ENCODE measurements at regions not wholly inside any gene's neighbourhood (a gene's known extent, or its start where the extent isn't known, plus 50 kb on each side); places are given as distances from the start of the nearest gene placed in this dataset.

DNA sequence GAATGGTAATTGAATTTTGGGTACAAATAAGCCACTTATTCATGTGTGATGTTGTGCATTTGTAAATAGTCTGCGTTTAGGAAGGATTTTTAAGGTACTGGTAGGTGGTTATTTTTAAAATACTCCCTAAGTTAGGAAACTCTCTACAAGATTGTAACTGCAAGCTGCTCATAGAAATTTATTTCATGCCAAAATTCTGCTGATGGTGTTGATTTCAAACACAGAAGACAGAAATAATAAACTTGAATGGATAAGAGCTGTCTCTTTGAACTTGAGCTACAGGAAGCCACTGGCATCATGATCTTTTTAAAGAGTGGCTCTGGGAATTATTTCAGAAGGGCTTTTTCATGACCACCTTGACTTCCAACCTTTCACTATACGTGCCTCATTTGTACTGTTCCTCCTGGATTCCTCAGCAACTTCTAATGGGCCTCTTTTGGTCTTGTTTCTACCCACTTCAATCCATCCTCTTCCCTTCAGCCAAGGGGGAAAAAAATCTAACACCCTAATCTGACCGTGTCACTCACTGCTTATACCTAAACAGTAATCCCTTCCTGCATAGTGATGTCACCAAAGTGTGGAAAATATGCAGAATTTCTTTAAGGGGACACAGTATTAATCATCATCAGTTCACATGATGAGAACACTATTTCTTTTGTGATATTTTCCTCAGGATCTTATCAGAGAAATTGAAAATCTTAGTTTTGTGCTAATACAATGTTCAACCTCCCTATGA lies 113.6 kb downstream of the PFDN4 start:
- TF ChIP-seq, protein P1, sequence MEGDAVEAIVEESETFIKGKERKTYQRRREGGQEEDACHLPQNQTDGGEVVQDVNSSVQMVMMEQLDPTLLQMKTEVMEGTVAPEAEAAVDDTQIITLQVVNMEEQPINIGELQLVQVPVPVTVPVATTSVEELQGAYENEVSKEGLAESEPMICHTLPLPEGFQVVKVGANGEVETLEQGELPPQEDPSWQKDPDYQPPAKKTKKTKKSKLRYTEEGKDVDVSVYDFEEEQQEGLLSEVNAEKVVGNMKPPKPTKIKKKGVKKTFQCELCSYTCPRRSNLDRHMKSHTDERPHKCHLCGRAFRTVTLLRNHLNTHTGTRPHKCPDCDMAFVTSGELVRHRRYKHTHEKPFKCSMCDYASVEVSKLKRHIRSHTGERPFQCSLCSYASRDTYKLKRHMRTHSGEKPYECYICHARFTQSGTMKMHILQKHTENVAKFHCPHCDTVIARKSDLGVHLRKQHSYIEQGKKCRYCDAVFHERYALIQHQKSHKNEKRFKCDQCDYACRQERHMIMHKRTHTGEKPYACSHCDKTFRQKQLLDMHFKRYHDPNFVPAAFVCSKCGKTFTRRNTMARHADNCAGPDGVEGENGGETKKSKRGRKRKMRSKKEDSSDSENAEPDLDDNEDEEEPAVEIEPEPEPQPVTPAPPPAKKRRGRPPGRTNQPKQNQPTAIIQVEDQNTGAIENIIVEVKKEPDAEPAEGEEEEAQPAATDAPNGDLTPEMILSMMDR (IDR thresholded peaks at IDR 0.05; ENCODE audit: control insufficient read depth, extremely low read depth, insufficient read depth), result no peak
- DNase-seq (ENCODE audit: low read depth), result no peak
- no peak overlapping the region for H3K4me3 ChIP-seq (ENCODE audit: low read depth, low read length)

- no peak for DNase-seq (ENCODE audit: low read depth)
- TF ChIP-seq, protein P1 (IDR thresholded peaks at IDR 0.05; ENCODE audit: control insufficient read depth, extremely low read depth, insufficient read depth), result no peak
- no peak overlapping the region for H3K4me3 ChIP-seq (ENCODE audit: low read depth, low read length)
These were observed 115.4 kb downstream of the PFDN4 start for GRCh38 chr20:54323227-54323734.

DNA sequence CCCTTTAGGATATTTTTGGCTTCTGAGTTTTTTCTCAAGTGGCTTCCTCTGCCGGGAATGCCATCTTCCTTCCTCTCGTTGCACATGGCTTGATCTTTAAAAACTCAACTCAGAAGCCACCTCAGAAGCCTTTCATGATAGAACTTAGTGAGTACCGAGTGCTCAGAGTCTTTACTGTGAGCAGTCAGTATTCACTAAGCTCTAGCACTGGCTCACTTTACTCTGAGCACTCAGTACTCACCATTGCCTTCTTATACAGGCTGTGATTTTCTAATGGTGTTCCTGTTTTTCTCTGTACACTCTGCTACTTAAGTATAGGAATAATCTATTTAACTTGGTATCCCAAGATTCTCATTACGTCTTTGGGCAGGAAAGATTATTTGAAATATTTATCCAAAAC lies 116.2 kb downstream of the PFDN4 start:
- TF ChIP-seq, protein P1 (IDR thresholded peaks at IDR 0.05; ENCODE audit: control insufficient read depth, extremely low read depth, insufficient read depth), result no peak
- H3K4me3 ChIP-seq (ENCODE audit: low read depth, low read length), result no peak overlapping the region
- DNase-seq (ENCODE audit: low read depth), result no peak

DNA sequence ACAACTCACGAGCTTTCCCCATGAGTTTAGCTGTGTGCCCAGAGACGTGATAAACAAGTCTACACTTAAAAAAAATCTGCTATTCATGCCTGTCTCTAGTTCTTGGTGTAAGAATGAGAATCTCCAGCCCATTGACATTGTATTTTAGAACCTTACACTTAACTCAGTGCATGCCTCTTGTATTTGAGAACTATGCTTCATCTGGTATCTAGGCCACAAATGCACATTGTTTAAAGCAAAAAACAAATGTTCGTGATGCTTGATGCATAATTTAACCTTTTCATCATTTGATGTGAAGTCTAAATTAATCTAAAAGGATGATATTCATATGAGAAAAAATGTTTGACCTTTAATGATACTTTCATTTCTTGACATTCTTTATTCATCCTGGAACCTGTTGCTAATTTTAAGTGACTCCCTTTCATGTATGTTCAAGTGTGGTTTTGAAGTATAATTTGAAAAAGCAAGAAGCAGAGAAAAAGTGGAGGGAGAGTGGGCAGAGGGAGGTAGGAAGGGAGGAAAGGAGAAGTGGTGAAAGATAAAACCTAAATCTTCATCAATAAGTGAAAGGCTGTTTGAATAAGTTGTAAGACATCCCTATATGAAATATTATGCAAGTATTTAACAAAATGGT lies 116.9 kb downstream of the PFDN4 start:
- TF ChIP-seq, protein P1 (IDR thresholded peaks at IDR 0.05; ENCODE audit: control insufficient read depth, extremely low read depth, insufficient read depth), result no peak
- no peak overlapping the region for H3K4me3 ChIP-seq (ENCODE audit: low read depth, low read length)
- no peak for DNase-seq (ENCODE audit: low read depth)

GRCh38 chr20:54335299-54335698 lies 127.4 kb downstream of the PFDN4 start:
- TF ChIP-seq, protein P1 (IDR thresholded peaks at IDR 0.05; ENCODE audit: control insufficient read depth, extremely low read depth, insufficient read depth), result no peak
- no peak overlapping the region for H3K4me3 ChIP-seq (ENCODE audit: low read depth, low read length)
- DNase-seq (ENCODE audit: low read depth), result no peak

DNA sequence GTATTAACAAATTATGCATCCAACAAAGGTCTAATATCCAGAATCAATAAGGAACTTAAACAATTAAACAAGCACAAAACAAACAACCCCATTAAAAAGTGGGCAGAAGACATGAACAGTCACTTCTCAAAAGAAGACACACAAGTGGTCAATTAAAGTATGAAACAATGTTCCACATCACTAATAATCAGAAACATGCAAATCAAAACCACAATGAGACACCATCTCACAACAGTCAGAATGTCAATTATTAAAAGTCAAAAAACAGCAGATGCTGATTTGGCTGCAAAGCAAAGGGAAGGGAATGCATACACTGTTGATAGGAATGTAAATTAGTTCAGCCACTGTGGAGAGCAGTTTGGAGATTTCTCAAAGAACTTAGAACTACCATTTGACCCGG lies 129.3 kb downstream of the PFDN4 start:
- DNase-seq (ENCODE audit: low read depth), result no peak
- H3K4me3 ChIP-seq (ENCODE audit: low read depth, low read length), result no peak overlapping the region
- TF ChIP-seq, protein P1 (IDR thresholded peaks at IDR 0.05; ENCODE audit: control insufficient read depth, extremely low read depth, insufficient read depth), result no peak

All from LNCaP clone FGC (cell line).